PC-3 (cell line): ENCODE measurements at regions not wholly inside any gene's neighbourhood (a gene's known extent, or its start where the extent isn't known, plus 50 kb on each side); places are given as distances from the start of the nearest gene placed in this dataset.

Experiments used
- ATAC-seq: fragments of 200-7000 bp; cut with Tn5 transposase; 2 replicates; pipeline ENCODE4 v1.9.1; 2020; ENCODE audit warnings: mild to moderate bottlenecking, moderate library complexity
- BruUV-seq: library from RNA; stranded (reverse); fragments of 400-500 nt; replicated peaks from 2 replicates; lab custom pipeline; 2021; lab: Mats Ljungman, UMichigan
- CTCF ChIA-PET: fragments of 300-600 bp; sonication (Branson Sonifier 250); formaldehyde crosslinking; loops from one replicate; lab custom pipeline; 2022; ENCODE audit warnings: antibody characterized with exemption; lab: Charles Lee
- POLR2A ChIA-PET: fragments of 300-600 bp; sonication (Branson Sonifier 250); formaldehyde crosslinking; loops from one replicate; lab custom pipeline; 2022; ENCODE audit warnings: antibody characterized with exemption; ENCODE audit not compliant: unreplicated experiment; lab: Charles Lee
- DNase-seq: peaks from one replicate; pipeline ENCODE4 v3.0.0-alpha.2; 2015
- H2AFZ ChIP-seq: fragments of 300-600 bp; sonication (generic); 2 replicates; pipeline ENCODE4 v1.6.0; 2016; ENCODE audit warnings: antibody characterized with exemption, low read length
- H3F3A ChIP-seq: fragments of 300-600 bp; sonication (generic); one replicate; pipeline ENCODE4 v1.6.0; 2017; ENCODE audit warnings: antibody characterized with exemption, low read length, control low read depth, mild to moderate bottlenecking; ENCODE audit not compliant: unreplicated experiment
- H3K27ac ChIP-seq: fragments of 300-600 bp; sonication (generic); 2 replicates; pipeline ENCODE4 v1.5.1; 2016; ENCODE audit warnings: mild to moderate bottlenecking, low read length
- H3K27me3 ChIP-seq: fragments of 300-600 bp; sonication (generic); 2 replicates; pipeline ENCODE4 v1.6.1; 2016; ENCODE audit warnings: low read length, mixed read lengths
- H3K36me3 ChIP-seq: fragments of 300-600 bp; sonication (generic); 2 replicates; pipeline ENCODE4 v1.6.1; 2016; ENCODE audit warnings: low read depth, mixed run types, low read length, mixed read lengths
- H3K4me1 ChIP-seq: fragments of 300-600 bp; sonication (generic); 2 replicates; pipeline ENCODE4 v1.5.1; 2016; ENCODE audit warnings: low read length; ENCODE audit not compliant: insufficient read depth
- H3K4me2 ChIP-seq: fragments of 300-600 bp; sonication (generic); 2 replicates; pipeline ENCODE4 v1.6.0; 2016; ENCODE audit warnings: low read length
- H3K4me3 ChIP-seq: fragments of 300-600 bp; sonication (generic); 2 replicates; pipeline ENCODE4 v1.5.1; 2016; ENCODE audit warnings: mild to moderate bottlenecking, low read length, mixed read lengths
- H3K79me2 ChIP-seq: fragments of 300-600 bp; sonication (generic); 2 replicates; pipeline ENCODE4 v1.6.1; 2017; ENCODE audit warnings: low read length, mixed read lengths
- H3K9ac ChIP-seq: fragments of 300-600 bp; sonication (generic); 2 replicates; pipeline ENCODE4 v1.6.0; 2016; ENCODE audit warnings: mild to moderate bottlenecking, low read length
- H3K9me2 ChIP-seq: fragments of 300-600 bp; sonication (generic); replicated peaks from 2 replicates; pipeline ENCODE4 v1.6.1; 2016; ENCODE audit warnings: mixed run types, low read length, mixed read lengths
- H3K9me3 ChIP-seq: fragments of 300-600 bp; sonication (generic); 2 replicates; pipeline ENCODE4 v1.6.1; 2016; ENCODE audit warnings: low read length, mixed read lengths
- H4K20me1 ChIP-seq: fragments of 300-600 bp; sonication (generic); 2 replicates; pipeline ENCODE4 v1.6.1; 2016; ENCODE audit warnings: low read length, mixed read lengths
- EZH2 ChIP-seq: fragments of 300-600 bp; sonication (generic); IDR thresholded peaks from one replicate; pipeline ENCODE4 v1.6.1; 2017; ENCODE audit warnings: antibody characterized with exemption, mild to moderate bottlenecking, low read length; ENCODE audit not compliant: unreplicated experiment
- EZH2phosphoT487 ChIP-seq: fragments of 300-600 bp; sonication (generic); IDR thresholded peaks from 2 replicates; pipeline ENCODE4 v1.6.1; 2018; ENCODE audit warnings: mild to moderate bottlenecking, antibody characterized with exemption, low read length, borderline replicate concordance
- intact Hi-C: fragments of 100-400 bp; cut with micrococcal nuclease; formaldehyde crosslinking; loops from 2 replicates; pipeline ENCODE4 v1.9.0; 2023
- TF ChIP-seq, protein P1 (sequence below): fragments of 300-600 bp; sonication (generic); conservative IDR thresholded peaks from 2 replicates; pipeline ENCODE4 v1.5.1; 2017; ENCODE audit warnings: antibody characterized with exemption, low read depth, mild to moderate bottlenecking, low read length

DNA sequence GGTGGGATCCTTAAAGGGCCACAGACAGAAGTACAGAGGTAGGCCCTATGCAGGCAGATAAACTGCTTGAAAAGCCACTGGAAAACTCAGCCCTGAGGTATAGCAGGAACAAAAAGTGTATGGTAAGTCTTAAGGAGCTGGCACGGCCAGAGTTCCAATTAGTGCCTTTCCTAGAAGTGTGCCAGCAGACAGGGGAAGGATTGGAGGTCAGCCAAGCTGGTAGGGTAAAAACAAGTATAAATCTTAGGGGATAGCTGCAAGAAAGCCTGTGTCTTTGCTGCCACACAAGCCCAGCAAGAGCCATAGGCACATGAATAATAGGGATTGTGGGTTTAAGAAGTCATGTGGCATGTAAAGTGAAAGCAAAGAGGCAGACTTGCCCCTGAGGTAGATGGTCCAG, 582.5 kb downstream of the PLOD2 start:
- H3K9ac ChIP-seq: no peak overlapping the region
- H3K9me3 ChIP-seq: no peaks in the 10 kb centered on the region
- intact Hi-C loops: no loop called here
- ChIA-PET CTCF (no interaction called here), POLR2A (no interaction called here)
- H3K4me2 ChIP-seq: no peak overlapping the region
- no peak overlapping the region for H2AFZ ChIP-seq
- no peaks in the 10 kb centered on the region for H3K36me3 ChIP-seq
- H3K27me3 ChIP-seq: no peaks in the 10 kb centered on the region
- no peaks in the 10 kb centered on the region for H3K4me1 ChIP-seq
- TF ChIP-seq, protein P1, sequence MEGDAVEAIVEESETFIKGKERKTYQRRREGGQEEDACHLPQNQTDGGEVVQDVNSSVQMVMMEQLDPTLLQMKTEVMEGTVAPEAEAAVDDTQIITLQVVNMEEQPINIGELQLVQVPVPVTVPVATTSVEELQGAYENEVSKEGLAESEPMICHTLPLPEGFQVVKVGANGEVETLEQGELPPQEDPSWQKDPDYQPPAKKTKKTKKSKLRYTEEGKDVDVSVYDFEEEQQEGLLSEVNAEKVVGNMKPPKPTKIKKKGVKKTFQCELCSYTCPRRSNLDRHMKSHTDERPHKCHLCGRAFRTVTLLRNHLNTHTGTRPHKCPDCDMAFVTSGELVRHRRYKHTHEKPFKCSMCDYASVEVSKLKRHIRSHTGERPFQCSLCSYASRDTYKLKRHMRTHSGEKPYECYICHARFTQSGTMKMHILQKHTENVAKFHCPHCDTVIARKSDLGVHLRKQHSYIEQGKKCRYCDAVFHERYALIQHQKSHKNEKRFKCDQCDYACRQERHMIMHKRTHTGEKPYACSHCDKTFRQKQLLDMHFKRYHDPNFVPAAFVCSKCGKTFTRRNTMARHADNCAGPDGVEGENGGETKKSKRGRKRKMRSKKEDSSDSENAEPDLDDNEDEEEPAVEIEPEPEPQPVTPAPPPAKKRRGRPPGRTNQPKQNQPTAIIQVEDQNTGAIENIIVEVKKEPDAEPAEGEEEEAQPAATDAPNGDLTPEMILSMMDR: no peak
- TF ChIP-seq EZH2: no peak
- no peak for TF ChIP-seq EZH2phosphoT487
- H3K9me2 ChIP-seq: no peaks in the 10 kb centered on the region
- ATAC-seq (no peak), DNase-seq (no peak)
- H3F3A ChIP-seq: no peaks in the 10 kb centered on the region
- no peaks in the 10 kb centered on the region for H4K20me1 ChIP-seq
- H3K79me2 ChIP-seq: no peaks in the 10 kb centered on the region
- BruUV-seq: no TSS peak
- no peak overlapping the region for H3K4me3 ChIP-seq
- H3K27ac ChIP-seq: no peak overlapping the region

DNA sequence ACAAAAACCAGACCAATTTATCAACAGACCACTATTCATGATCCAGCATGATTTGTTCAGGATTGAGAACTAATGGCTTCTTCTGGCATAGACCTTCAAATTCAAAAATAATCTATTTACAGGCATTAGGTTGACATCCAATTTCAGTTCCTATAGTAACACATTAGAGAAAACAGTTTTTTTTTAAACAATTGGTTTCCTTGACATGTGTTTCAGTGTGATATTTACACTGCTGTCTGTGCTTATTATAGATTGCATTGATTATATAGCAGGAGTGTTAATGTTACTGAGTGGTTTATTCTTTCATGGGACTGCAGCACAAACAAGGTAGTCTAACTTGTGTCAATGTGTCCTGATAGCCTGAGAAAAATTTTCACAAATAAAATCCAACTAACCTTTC, 579.3 kb downstream of the PLOD2 start:
- Histone ChIP-seq H3K9me3 (no peaks in the 10 kb centered on the region), H4K20me1 (no peaks in the 10 kb centered on the region), H3K27me3 (no peaks in the 10 kb centered on the region), H3K4me1 (no peaks in the 10 kb centered on the region), H3F3A (no peaks in the 10 kb centered on the region), H3K36me3 (no peaks in the 10 kb centered on the region), H3K4me3 (no peak overlapping the region), H3K4me2 (no peak overlapping the region), H3K27ac (no peak overlapping the region), H2AFZ (no peak overlapping the region), H3K9ac (no peak overlapping the region), H3K9me2 (no peaks in the 10 kb centered on the region), H3K79me2 (no peaks in the 10 kb centered on the region)
- TF ChIP-seq, protein P1: no peak
- TF ChIP-seq EZH2phosphoT487 (no peak), EZH2 (no peak)
- ChIA-PET POLR2A (no interaction called here), CTCF (no interaction called here)
- DNase-seq (no peak), ATAC-seq (no peak)
- no TSS peak for BruUV-seq
- intact Hi-C loops: no loop called here

DNA sequence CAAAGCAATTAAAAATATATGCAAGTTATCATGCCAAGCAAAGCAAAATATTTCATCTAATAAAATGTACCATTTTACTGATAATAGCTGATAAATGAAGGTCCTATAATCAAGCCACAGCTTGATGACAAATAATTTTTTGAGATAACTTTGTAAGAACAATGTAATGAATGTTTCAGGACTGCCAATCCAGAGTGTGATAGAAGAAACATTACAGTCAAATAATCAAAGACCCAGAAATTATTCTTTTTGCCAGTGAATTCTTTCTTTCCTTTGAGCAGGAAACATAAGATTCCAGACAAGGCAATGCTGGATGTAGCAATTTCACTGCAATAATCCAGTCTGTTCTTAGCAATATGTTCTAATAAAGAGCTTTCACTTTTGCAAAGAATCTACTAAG, 556.1 kb downstream of the PLOD2 start:
- H3K4me2 ChIP-seq: no peak overlapping the region
- H3F3A ChIP-seq: no peaks in the 10 kb centered on the region
- TF ChIP-seq EZH2 (no peak), EZH2phosphoT487 (no peak)
- TF ChIP-seq, protein P1: no peak
- H3K4me1 ChIP-seq: no peaks in the 10 kb centered on the region
- H3K9ac ChIP-seq: no peak overlapping the region
- no peaks in the 10 kb centered on the region for H4K20me1 ChIP-seq
- H3K9me3 ChIP-seq: no peaks in the 10 kb centered on the region
- DNase-seq (no peak), ATAC-seq (no peak)
- no peak overlapping the region for H3K4me3 ChIP-seq
- no peak overlapping the region for H2AFZ ChIP-seq
- H3K27ac ChIP-seq: no peak overlapping the region
- H3K79me2 ChIP-seq: no peaks in the 10 kb centered on the region
- POLR2A ChIA-PET: no interaction called here
- H3K36me3 ChIP-seq: no peaks in the 10 kb centered on the region
- no peaks in the 10 kb centered on the region for H3K9me2 ChIP-seq
- CTCF ChIA-PET: no interaction called here
- intact Hi-C loops: no loop called here
- BruUV-seq: no TSS peak
- no peaks in the 10 kb centered on the region for H3K27me3 ChIP-seq
